ENCODE measurements at regions not wholly inside any gene's neighbourhood (a gene's known extent, or its start where the extent isn't known, plus 50 kb on each side); places are given as distances from the start of the nearest gene placed in this dataset.
A peak's percentile ranks its signal among the peaks of the same experiment; 100 is the strongest.

DNA sequence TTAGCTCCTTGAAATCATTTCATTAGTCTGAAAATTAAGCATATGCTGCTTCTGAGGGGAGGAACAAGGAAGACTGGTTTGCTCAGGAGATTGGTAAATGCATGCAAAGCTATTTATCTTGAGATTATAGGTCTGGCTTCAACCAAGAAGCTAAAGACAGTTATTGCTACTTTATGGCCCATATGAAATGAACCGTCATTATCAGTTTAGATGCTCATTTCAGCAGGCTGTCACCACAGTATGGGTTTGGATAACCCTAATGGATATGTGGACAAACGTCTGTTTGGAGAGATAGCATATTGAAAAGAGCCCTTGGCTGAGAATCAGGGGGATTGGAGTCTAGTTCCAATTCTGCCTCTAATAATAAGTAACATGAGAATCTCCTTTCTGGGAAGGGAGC, 922.6 kb downstream of the TUSC7 start:
- DNase-seq = no peak

DNA sequence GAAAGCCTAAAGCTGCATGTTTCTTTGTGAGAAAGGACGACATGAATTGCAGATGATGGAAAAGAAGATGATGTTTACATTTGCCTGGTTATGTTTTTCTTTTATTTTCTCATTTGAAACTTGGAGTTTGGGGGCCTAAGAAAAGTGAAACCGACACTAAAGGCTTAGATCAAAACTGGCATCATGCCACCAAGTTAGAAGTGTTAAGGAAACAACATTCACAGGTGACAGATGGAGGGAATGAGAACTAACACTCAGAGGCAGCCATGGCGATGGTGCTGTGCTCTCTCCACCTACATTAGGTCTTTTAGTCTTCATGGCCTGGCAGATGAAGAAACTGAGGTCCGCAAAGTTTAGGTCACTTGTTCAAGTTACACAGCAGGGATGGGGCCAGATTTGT, 923.6 kb downstream of the TUSC7 start:
- DNase-seq = no peak

DNA sequence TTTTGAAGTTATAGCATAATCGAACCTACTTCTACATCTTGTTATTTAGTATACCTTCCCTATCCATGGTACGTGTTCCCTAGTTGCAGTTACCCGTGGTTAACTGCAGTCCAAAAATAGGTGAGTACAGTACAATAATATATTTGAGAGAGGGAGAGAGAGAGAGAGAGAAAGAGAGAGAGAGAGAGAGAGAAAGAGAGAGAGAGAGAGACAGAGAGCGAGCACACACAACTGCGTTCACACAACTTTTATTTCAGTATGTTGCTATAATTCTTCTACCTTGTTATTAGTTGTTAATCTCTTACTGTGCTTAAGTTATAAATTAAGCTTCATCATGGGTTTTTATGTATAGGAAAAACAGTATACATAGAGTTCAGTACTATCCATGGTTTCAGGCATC, 928.1 kb downstream of the TUSC7 start:
- no peak for DNase-seq

DNA sequence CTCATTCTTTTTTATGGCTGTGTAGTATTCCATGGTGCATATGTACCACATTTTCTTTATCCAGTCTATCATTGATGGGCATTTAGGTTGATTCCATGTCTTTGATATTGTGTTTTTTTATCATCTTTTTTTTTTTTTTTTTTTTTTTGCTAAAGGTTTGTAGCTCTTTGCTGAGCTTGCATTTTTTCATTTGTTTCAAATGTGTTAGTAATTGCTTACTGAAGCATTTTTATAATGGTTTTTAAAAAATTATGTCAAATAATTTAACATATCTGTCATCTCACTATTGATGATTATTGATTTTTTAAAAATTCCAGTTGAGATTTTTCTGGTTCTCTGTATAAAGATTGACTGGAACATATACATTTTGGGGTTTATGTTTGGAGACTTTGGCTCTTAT, 934.6 kb downstream of the TUSC7 start:
- no peak for DNase-seq

DNA sequence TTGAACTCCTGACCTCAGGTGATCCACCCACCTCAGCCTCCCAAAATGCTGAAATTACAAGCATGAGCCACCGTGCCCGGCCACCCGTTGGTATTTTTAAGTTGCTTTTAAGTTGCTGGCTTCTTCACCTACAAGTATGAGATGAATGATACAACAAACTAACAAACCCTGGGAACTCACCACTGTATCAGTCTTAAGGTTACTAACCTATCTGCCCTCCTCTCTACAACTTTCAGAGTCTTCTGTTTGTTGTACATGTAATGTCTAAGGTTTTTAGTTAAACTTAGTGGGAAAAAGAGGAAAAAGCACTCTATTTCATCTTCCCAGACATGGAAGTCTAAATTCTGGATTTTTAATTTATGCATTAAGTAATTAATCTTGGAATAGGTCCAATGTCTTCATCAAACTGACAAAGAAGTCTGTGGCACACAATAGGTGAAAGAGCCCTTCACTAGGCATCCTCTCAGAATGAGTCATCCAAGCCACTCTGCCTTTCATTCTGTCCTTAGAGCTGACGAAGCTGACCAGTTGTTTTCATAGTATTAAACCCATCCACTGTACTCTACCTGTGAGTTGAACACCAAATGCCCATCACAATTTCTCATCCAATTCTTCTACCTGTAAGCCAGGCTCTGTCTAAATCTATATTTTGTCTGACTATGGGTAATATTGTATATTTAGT, 936.1 kb downstream of the TUSC7 start:
- DNase-seq = peak; percentile 48

DNA sequence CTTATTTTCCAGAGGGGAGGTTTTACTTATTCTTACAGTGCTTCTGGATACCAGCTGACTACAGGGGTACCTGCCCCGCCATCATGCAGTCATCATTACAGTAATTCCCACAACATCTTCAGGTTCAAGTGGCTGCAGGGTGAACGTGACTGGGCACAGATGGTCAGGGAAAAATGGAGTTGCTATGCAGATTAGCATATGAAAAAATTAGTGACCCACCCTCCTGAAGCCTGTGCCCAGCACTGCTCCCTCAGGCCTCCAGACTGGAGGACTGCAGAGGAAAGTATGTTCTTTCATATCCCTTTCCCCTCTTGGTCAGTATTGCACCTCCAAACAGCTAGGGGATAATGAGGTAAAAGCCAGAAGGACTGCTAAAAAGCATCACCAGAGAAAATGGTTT, 937.9 kb downstream of the TUSC7 start:
- no peak for DNase-seq

DNA sequence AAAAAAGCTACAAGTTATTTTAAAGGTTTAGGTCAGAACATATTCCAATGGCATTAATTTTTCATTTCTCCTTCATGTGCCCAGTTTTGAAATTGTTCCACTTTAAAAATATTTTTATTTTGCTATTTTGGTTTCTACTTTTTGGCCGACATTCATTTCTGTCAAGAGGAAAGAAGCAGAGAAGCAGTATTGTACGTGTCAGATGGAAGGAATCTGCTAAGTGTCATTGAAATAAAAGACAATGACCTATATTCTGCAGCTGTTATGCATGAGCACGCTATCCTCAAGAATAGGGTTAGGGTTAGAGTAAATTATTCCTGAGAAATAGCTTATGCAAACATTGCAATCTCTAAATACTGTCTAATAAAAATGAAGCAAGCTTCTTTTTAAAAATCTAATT, 941.7 kb downstream of the TUSC7 start:
- DNase-seq = no peak

DNA sequence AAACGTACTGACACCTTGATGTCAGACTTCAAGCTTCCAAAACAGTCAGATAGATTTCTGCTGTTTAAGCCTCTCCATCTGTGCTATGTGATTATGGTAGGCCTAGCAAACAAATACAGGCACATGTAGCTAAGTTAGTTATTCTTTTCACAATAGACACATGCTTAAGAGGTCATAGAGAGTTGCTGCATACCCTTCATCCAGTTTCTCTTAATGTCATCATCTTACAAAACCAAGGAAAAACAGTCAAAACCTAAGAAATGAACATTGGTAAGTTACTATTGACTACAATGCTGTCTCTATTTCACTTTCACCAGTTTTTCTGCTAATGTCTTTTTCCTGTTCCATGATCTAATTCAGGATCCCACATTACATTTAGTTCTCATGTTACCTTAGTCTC, 946.8 kb downstream of the TUSC7 start:
- no peak for DNase-seq

DNA sequence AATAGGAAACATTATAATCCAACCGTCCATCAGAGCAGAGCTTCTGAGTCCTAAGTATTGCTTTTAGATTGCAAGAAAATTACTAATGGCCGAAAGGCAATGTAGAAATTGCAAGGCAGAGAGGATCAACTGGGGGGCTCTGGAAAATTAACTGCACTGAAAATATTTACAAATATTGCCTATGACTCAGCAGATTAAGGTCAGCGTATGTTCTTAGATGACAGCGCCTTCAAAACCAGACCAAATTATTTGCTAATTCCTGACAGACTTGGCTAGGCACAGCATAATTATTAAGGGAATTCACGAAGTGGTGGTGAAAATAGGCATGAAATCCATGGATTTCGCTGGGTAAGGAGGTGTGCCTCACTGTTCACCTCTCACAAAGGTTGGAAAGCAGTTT, 947.7 kb downstream of the TUSC7 start:
- no peak for DNase-seq

DNA sequence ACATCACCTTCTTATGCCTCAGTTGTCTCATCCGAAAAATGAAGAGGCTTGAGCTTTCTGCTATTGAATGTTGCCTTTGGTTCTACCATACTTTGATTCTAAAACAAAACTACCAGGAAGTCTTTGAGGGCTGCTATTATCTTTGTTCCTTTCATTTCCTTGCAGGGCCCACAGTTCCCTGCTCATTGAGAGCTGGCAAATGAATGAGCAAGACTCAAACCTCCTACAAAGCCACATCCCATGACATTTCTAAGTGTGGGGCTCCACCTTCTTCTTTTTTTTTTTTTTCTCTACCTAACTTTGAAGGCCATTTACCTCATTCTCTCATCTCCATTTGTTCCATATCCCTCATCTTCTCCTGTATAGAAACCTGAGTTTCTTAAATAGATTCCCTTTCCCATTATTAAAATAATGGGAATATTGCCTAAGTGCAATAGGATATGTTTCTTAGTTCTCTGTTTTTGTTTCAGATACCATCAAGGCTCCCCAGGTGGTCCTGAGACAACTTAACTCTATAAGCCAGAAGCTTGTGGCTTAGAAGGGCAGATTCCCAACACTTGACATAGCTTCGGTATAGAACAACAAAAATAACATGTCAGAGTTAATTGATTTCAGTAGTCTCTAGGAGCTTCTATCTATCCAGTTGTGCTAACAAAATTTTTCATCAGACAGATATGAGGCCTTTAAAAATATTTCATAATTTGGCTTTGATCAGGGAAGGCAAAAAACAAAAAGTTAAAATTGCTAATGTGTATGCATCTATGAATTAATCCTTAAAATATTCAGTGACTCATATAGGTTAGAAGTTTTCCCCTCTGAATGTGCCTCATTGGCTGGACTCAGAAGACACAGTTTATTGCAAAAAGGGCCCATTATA, 951.6 kb downstream of the TUSC7 start:
- DNase-seq = no peak

DNA sequence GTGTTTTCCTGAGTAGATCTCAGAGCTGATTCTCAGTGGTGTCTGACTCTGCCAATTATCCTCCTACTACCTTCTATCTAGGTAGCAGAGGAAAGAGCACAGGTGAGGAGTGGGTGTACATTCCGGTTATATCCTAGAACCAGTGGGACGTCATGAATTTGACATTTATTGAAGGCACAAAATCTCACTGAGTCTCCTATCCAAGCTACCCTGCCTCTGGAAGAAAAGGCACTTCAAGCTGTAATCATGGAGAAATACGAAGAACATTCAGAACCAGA, 952.2 kb downstream of the TUSC7 start:
- no peak for DNase-seq

DNA sequence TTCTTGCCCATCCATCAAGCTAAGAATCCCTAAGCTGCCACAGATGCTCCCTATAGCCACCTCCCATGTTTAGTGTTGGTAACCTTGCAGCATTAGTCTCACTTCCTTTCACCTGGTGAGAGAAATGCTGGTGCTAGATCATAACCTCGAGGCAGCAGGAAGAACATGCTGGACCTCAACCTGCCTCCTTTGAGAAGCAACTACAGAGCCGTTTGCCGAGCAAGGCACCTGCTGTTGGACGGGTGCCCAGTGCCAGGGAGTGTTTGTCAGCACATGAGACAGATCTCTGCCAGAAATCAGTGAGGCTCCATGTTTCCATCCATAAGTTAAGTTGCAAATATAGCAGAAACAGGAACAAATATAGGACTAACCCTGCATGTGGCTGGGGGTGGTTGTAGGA, 955.7 kb downstream of the TUSC7 start:
- peak; percentile 64 for DNase-seq

DNA sequence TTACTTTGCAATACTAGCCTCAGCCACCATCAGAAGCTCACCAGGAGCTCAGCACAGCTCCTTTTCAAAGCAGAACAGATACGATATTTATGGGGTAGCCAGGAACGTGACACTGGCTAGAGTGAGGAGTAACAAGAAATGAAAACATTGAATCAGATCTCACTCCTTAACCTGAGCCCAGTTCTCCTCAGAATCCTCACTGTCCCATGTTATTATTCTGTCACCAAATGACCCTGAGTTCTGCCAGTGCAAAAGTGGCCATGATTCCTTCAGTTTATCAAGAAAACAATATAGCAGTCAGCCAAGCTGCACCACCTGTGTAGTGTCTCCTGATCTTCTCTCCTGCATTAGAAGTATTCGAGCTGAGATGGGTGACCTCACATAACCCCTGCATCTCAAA, 956.7 kb downstream of the TUSC7 start:
- DNase-seq = no peak

DNA sequence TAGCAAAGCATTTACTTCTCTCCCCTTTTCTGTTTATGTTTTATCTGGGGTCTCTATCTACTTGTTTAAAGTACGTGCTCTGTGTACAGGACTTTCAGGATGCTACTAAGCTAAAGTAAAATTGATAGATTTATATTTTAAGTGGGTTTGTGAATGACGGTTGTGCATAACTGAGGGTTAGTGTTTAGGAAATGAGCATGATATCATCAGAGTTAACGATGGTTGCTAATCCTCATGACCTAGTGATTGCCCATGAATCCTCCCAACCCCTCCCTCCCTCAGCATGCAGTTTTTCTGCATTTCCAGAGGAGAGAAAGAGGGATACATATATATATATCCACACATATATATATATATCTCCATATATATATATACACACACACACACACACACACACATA, 957.2 kb downstream of the TUSC7 start:
- no peak for DNase-seq

DNA sequence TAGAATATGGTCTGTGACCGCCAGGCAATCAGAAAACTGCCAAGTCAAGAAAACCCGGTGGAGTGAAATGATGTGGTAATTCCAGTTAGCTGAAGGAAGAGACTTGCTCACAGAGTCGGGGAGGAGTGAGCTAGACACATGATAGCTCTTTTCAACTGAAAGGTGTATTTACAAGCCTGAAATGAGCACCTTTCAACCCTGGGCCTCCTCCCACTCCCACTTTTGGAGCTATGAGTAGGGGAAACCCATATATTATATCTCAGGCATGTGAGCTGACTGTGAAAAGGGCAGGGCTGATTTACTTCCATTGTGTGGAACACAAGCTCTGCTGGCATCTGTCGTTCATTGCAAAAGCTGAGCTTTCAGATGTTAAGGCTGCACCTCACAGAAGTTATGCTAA, 960.2 kb downstream of the TUSC7 start:
- DNase-seq = no peak

DNA sequence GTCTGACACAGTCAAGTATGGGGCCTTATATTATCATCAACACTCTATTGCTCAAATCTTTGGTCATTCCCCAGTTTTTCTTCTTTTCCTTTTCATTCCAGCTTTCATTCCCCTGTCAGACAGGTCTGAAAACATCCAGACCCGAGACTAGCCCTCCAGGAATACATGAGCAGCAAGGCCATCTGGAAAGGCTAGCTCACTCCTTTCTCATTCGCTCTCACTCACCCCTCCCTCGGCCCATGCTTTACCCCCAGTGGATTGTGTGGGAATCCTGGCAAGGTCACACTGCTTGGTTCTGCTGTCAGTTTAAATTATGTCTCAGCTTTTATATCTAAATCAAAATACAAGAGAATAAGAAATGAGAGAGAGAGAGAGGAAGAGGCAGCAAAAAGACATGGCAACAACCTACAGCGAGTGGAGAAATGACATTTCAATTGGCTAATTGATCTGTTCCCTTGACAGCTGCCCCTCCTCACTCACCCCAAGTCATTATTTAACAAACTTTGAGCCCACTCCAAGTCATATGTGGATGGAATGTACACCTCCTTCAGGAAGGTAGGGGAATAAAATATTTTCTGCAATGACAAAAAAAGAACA, 962.2 kb downstream of the TUSC7 start:
- DNase-seq = no peak

DNA sequence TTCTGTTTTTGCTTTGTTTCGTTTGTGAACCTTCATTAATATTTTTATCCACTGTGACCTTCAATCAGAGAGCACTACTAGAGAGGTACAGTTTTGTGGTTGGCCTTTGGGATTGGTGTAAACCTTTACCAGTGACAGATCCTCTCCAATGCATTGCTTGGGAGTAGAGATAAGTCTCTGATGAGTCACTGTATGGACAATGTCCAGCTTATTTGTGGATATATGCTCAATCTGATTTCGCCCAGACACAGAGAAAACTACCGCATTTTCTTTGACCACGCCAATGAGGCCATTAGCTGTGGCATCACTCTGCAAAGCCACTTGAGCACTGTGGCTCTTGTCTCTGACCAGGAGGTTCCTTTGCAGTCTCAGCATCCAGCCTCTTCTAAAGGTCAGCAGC, 964.7 kb downstream of the TUSC7 start:
- no peak for DNase-seq

DNA sequence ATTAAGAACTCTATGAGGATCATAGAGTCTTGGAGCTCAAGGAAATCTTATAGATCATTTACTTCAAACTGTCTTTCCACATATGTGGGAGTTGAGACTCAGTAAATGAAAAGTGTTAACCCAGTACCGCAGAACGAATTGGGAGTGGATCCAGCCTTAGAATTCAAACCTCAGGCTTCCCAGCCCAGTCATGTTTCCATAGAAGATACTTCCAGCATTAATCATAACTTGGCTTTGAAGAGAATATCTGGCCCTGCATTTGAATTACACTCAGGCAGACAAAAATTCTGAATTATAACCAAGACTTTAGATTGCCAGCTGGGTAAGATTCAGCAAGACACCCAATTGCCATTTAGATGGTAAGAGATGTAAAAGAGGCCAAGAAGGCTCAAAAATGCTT, 972.0 kb downstream of the TUSC7 start:
- no peak for DNase-seq

DNA sequence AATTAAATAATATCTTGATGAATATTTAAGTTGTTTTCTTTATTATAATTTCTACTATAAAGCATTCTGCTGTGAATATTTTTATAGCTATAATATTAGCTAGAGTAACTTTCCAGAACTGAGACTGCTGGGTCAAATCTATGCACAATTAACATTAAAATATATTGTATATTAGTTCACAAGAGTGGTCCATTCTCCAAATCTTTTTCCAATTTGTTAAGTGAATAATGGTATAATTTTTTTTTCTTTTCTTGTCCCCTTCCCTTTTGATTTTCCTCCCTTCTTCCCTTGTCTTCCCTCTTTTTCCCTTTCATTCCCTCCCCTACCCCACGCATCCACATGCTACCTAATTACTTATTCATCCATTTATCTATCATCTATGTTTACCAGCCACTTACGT, 977.5 kb downstream of the TUSC7 start:
- DNase-seq = no peak

DNA sequence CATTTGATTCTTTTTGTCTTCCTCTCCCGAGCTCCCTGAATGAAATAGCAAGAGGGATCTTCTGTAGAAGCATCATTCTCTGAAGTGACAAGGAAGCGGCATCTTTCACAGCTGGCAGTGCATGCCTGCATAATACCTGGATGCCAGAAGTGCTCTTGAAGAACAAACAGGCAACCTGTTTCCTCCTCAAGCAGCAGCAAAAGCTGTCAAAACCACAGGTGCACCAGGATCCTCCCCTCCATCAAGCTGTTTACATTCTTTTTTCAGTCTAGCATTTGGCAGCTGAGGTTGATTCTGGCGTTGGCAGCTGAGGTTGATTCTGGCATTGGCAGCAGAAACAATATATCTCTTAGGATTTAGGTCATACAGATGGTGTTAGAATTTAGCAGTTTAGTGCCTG, 979.0 kb downstream of the TUSC7 start:
- peak; percentile 66 for DNase-seq

DNA sequence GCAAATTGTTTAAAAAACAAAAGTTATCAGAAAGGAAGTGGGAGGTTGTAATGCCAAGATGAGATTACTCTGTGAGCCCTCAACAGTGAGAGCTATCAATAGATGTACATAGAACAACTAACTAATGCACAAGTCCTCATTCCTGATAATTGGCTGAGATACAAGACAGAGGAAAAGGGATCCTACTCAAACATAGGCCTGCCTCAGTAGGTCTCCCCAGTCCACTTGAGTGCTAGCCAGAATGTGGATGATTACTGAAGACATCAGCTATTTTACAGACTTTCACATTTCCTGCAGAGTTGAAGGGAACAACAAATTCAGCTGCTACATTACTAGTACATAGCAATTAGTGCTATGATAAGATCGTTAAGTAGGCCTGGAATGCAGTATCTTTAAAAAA, 981.9 kb downstream of the TUSC7 start:
- no peak for DNase-seq

DNA sequence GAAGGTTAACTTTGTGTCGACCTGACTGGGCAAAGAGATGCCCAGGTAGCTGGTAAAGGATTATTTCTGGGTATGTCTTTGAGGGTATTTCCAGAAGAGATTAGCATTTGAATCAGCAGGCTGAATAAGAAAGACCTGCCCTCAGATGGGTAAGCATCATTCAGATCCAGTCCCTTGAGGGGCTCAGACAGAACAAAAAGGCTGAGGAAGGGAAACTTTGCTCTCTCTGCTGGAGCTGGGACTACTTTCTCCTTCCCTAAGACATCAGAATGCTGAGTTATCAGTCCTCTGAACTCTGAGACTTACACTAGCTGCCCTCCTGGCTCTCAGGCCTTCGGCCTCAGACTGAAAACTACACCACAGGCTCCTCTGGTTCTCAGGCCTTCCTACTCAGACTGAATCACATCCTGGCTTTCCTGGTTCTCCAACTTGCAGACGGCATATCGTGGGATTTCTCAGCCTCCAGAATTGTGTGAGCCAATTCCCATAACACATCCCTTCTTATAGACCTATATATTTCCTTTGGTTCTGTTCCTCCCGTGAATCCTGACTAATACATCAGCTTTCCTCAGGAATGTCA, 982.9 kb downstream of the TUSC7 start:
- DNase-seq = no peak

DNA sequence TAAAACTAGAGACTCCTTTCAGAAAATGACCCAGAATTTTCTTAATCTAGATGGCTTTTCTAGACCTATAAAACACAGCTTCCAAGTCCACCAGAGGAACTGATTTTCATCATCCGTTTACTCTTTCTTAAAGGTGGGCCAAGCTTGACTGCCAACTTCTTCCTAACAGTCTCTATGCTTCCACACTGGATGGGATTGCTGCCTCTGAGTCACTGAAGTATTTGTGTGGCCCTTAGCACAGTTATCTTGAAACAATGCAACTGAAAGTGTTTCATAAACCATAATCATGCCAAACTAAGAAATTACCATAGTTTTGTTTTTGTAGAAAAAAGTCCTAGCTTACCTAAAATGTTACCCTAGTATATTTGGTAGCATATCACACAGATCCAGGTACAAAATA, 985.7 kb downstream of the TUSC7 start:
- DNase-seq = no peak
